ENCODE measurements at regions not wholly inside any gene's neighbourhood (a gene's known extent, or its start where the extent isn't known, plus 50 kb on each side); places are given as distances from the start of the nearest gene placed in this dataset.
"Not testable (repeated sequence)": the region's sequence is repeated elsewhere in the genome, so short reads cannot be mapped to it uniquely, and the experiment has no call there.

DNA sequence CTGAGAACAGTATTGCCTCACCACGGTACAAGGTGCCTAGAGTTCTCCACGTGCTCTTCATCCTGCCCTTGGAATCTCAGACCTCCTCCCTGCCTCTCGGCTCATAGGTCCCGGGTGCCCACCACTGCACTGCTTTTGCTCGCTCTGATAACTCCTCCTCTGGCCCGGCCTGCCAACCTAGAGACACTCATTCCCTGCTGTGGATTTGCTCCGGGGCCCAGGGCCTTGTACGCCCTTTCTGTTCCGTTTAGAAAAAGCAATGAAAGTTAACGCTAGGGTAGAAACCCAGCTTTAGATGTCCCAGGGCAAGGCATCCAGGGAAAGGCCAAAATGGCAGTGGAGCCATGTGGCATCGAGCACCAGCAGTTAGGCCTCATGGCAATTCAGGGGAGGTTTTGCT lies 253.9 kb downstream of the VAPA start:
- DNase-seq (ENCODE audit: low read depth, low spot score): no peak
- no peak overlapping the region for H3K27ac ChIP-seq (ENCODE audit: low read length)
- H3K9me3 ChIP-seq (ENCODE audit: control insufficient read depth, insufficient read depth, low read length): no peaks in the 10 kb centered on the region
- no CpG with 5 or more reads among the region's 11 CpGs for WGBS (ENCODE audit: insufficient coverage, insufficient read length)
- H3K27me3 ChIP-seq (ENCODE audit: control insufficient read depth, insufficient read depth, low read length): no peaks in the 10 kb centered on the region
- H3K4me1 ChIP-seq (ENCODE audit: control insufficient read depth, insufficient read depth, low read length): no peaks in the 10 kb centered on the region
- no peak overlapping the region for H3K4me3 ChIP-seq (ENCODE audit: low read length)
- no peaks in the 10 kb centered on the region for H3K36me3 ChIP-seq (ENCODE audit: control insufficient read depth, insufficient read depth, low read length)

DNA sequence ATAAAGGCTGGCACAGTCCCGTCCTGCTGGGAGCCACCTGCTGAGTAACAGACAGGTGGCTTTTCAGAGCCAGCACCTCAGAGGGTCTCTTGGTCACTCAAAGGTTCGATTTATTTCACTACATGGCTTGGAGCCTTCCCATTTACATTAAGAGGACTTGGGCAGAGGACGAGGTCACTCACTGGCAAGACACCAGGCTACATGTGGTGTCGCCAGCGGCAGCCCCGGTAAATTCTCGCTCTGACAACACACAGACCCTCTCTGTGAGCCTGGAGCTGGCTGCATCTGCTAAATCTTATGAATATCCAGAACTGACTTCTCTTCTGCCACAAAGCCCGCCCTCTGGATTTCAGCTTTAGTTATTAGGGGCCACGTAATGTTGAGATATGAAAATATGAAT lies 254.7 kb downstream of the VAPA start:
- no CpG with 5 or more reads among the region's 9 CpGs for WGBS (ENCODE audit: insufficient coverage, insufficient read length)
- Histone ChIP-seq H3K4me3 (ENCODE audit: low read length) (no peak overlapping the region), H3K27ac (ENCODE audit: low read length) (no peak overlapping the region), H3K27me3 (ENCODE audit: control insufficient read depth, insufficient read depth, low read length) (no peaks in the 10 kb centered on the region), H3K9me3 (ENCODE audit: control insufficient read depth, insufficient read depth, low read length) (no peaks in the 10 kb centered on the region), H3K36me3 (ENCODE audit: control insufficient read depth, insufficient read depth, low read length) (no peaks in the 10 kb centered on the region), H3K4me1 (ENCODE audit: control insufficient read depth, insufficient read depth, low read length) (no peaks in the 10 kb centered on the region)
- DNase-seq (ENCODE audit: low read depth, low spot score): no peak

DNA sequence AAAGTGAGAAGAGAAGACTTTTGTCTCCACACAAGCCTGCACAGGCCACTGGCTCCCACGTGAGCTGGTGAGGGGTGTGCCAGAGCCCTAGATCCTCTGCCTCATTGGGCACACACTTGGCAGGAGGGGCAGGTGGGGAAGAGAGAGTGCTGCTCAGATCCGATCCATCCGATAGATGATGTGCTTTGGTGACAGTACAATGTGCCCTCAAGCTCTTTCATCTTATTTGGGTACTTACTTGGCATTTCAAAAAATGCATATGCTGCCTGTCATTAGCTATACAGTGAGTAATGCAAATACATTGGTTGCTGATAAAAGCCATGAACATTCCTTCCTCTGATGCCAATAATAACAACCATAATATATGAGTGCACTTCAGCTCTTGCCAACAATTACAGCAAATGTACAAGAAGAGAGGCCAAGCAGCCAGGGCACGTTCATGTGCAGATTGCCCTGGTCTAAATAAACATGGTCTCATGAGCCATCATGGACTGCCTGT lies 255.3 kb downstream of the VAPA start:
- no peaks in the 10 kb centered on the region for H3K9me3 ChIP-seq (ENCODE audit: control insufficient read depth, insufficient read depth, low read length)
- H3K36me3 ChIP-seq (ENCODE audit: control insufficient read depth, insufficient read depth, low read length): no peaks in the 10 kb centered on the region
- no peaks in the 10 kb centered on the region for H3K27me3 ChIP-seq (ENCODE audit: control insufficient read depth, insufficient read depth, low read length)
- DNase-seq (ENCODE audit: low read depth, low spot score): no peak
- H3K4me1 ChIP-seq (ENCODE audit: control insufficient read depth, insufficient read depth, low read length): no peaks in the 10 kb centered on the region
- H3K27ac ChIP-seq (ENCODE audit: low read length): no peak overlapping the region
- no CpG with 5 or more reads among the region's 4 CpGs for WGBS (ENCODE audit: insufficient coverage, insufficient read length)
- H3K4me3 ChIP-seq (ENCODE audit: low read length): no peak overlapping the region

DNA sequence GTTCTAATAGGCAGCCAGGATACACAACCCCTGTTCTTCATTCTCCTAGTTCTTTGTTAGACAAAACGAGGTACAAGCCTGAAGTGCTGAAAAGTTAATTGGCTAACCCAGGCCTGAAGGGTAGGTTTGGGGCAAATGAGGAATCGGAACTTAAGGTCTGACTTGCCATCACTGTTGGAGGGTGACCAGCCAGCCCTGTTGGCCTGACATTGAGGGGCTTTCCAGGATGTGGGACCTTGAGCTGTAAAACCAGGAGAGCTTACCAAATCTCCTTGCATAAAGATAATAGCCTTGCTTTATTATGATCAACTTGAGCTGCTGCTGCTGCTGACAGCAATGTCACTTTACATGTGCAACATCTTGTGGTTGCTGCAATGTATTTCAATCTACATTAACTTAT lies 256.0 kb downstream of the VAPA start:
- Histone ChIP-seq H3K27ac (ENCODE audit: low read length) (no peak overlapping the region), H3K27me3 (ENCODE audit: control insufficient read depth, insufficient read depth, low read length) (no peaks in the 10 kb centered on the region), H3K4me1 (ENCODE audit: control insufficient read depth, insufficient read depth, low read length) (no peaks in the 10 kb centered on the region), H3K36me3 (ENCODE audit: control insufficient read depth, insufficient read depth, low read length) (no peaks in the 10 kb centered on the region), H3K4me3 (ENCODE audit: low read length) (no peak overlapping the region), H3K9me3 (ENCODE audit: control insufficient read depth, insufficient read depth, low read length) (no peaks in the 10 kb centered on the region)
- no CpG with 5 or more reads among the region's 2 CpGs for WGBS (ENCODE audit: insufficient coverage, insufficient read length)
- DNase-seq (ENCODE audit: low read depth, low spot score): no peak

DNA sequence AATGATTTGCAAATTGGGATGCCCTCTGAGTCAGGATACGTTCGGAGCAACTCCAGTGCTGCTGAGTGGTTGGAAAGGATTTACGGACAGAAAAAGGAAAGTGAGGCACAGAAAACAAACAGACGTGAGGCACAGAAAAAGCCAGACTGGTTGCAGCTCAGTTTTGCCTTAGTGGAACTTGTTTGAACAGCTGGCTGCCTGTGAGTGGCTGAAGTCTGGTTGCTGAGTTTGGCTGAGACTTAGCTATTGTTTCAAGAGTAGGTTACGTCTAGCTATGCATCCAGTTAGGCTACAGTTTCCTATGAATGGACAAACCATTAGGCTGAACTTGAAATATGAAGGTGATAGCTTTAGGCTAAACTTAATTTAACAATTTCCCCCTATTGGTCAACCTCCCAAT lies 256.6 kb downstream of the VAPA start:
- H3K27ac ChIP-seq (ENCODE audit: low read length): no peak overlapping the region
- H3K4me3 ChIP-seq (ENCODE audit: low read length): no peak overlapping the region
- H3K9me3 ChIP-seq (ENCODE audit: control insufficient read depth, insufficient read depth, low read length): no peaks in the 10 kb centered on the region
- DNase-seq (ENCODE audit: low read depth, low spot score): no peak
- WGBS (ENCODE audit: insufficient coverage, insufficient read length): no CpG with 5 or more reads among the region's 5 CpGs
- H3K4me1 ChIP-seq (ENCODE audit: control insufficient read depth, insufficient read depth, low read length): no peaks in the 10 kb centered on the region
- H3K36me3 ChIP-seq (ENCODE audit: control insufficient read depth, insufficient read depth, low read length): no peaks in the 10 kb centered on the region
- no peaks in the 10 kb centered on the region for H3K27me3 ChIP-seq (ENCODE audit: control insufficient read depth, insufficient read depth, low read length)

DNA sequence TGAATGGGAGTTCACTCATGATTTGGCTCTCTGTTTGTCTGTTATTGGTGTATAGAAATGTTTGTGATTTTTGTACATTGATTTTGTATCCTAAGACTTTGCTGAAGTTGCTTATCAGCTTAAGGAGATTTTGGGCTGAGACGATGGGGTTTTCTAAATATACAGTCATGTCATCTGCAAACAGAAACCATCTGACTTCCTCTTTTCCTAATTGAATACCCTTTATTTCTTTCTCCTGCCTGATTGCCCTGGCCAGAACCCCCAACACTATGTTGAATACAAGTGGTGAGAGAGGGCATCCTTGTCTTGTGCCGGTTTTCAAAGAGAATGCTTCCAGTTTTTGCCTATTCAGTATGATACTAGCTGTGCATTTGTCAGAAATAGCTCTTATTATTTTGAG lies 261.5 kb downstream of the VAPA start:
- not testable (repeated sequence) for H3K4me1 ChIP-seq (ENCODE audit: control insufficient read depth, insufficient read depth, low read length); DNase-seq (ENCODE audit: low read depth, low spot score); H3K9me3 ChIP-seq (ENCODE audit: control insufficient read depth, insufficient read depth, low read length); H3K27ac ChIP-seq (ENCODE audit: low read length); H3K4me3 ChIP-seq (ENCODE audit: low read length); H3K36me3 ChIP-seq (ENCODE audit: control insufficient read depth, insufficient read depth, low read length); H3K27me3 ChIP-seq (ENCODE audit: control insufficient read depth, insufficient read depth, low read length)
- no CpG with 5 or more reads among the region's 2 CpGs for WGBS (ENCODE audit: insufficient coverage, insufficient read length)

DNA sequence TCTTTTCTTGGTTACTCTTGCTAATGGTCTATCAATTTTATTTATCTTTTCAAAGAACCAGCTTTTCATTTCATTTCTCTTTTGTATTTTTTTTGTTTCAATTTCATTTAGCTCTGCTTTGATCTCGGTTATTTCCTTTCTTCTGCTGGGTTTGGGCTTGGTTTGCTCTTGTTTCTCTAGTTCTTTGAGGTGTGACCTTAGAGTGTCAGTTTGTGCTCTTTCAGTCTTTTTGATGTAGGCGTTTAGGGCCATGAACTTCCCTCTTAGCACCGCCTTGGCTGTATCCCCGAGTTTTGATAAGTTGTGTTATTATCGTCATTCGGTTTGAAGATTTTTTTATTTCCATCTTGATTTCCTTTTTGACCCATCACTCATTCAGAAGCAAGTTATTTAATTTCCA lies 265.5 kb downstream of the VAPA start:
- DNase-seq (ENCODE audit: low read depth, low spot score); H3K27ac ChIP-seq (ENCODE audit: low read length): not testable (repeated sequence)
- WGBS (ENCODE audit: insufficient coverage, insufficient read length): no CpG with 5 or more reads among the region's 6 CpGs

DNA sequence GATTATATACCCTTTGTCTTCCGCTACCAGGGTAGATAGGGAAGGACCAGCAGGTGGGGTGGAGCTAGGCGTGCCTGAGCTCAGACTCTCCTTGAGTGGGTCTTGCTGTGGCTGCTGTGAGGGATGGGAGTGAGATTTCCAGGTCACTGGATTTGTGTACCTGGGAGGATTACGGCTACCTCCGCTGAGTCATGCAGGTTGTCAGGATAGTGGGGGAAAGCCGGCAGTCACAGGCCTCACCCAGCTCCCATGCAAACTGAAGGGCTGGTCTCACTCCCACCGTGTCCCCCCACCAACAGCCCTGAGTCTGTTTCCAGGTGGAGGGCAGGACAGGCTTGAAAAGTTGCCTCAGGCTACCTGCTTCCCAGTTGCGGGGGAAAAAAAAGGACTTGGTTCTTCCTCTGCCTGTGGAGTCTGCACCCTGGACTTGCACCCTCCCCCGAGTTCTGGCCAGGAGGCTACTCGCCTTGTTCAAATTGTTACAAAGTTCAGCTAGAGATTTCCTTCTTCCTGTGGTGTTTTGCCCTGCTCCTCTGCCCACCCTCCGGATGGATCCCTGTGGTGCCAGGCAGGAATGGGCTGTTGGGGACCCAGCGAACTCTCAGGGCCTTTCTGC lies 268.3 kb downstream of the VAPA start:
- no peak for DNase-seq (ENCODE audit: low read depth, low spot score)
- Histone ChIP-seq H3K4me3 (ENCODE audit: low read length) (no peak overlapping the region), H3K27me3 (ENCODE audit: control insufficient read depth, insufficient read depth, low read length) (no peaks in the 10 kb centered on the region), H3K9me3 (ENCODE audit: control insufficient read depth, insufficient read depth, low read length) (no peaks in the 10 kb centered on the region), H3K27ac (ENCODE audit: low read length) (no peak overlapping the region), H3K36me3 (ENCODE audit: control insufficient read depth, insufficient read depth, low read length) (no peaks in the 10 kb centered on the region), H3K4me1 (ENCODE audit: control insufficient read depth, insufficient read depth, low read length) (0 out of 2 replicates have a peak, but pooled peaks cover 1% of the 10 kb centered on the region)
- no CpG with 5 or more reads among the region's 11 CpGs for WGBS (ENCODE audit: insufficient coverage, insufficient read length)

More for the DNA sequence above, 265.5 kb downstream of the VAPA start:
- H3K27me3 ChIP-seq (ENCODE audit: control insufficient read depth, insufficient read depth, low read length); H3K9me3 ChIP-seq (ENCODE audit: control insufficient read depth, insufficient read depth, low read length); H3K4me3 ChIP-seq (ENCODE audit: low read length); H3K36me3 ChIP-seq (ENCODE audit: control insufficient read depth, insufficient read depth, low read length); H3K4me1 ChIP-seq (ENCODE audit: control insufficient read depth, insufficient read depth, low read length): not testable (repeated sequence)

DNA sequence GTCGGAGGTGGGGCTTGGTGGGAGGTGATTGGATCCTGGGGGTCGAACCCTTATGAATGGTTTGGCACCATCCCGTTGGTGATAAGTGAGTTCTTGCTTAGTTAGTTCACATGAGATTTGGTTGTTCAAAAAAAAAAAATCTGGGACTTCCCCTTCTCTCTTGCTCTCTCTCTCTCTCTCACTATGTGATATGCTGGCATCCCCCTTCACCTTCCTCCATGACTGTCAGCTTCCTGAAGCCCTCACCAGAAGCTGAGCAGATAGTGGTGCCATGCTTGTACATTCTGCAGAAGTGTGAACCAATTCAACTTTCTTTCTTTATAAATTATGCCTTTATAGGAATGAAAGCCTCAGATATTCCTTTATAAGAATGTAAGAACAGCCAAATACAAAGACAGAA lies 269.7 kb upstream of the APCDD1 start:
- 0 out of 2 replicates have a peak, but pooled peaks cover 1% of the 10 kb centered on the region for H3K4me1 ChIP-seq (ENCODE audit: control insufficient read depth, insufficient read depth, low read length)
- no peaks in the 10 kb centered on the region for H3K36me3 ChIP-seq (ENCODE audit: control insufficient read depth, insufficient read depth, low read length)
- no peaks in the 10 kb centered on the region for H3K9me3 ChIP-seq (ENCODE audit: control insufficient read depth, insufficient read depth, low read length)
- no peaks in the 10 kb centered on the region for H3K27me3 ChIP-seq (ENCODE audit: control insufficient read depth, insufficient read depth, low read length)
- whole genome bisulfite sequencing (ENCODE audit: insufficient coverage, insufficient read length): no CpG with 5 or more reads among the region's 3 CpGs
- no peak overlapping the region for H3K27ac ChIP-seq (ENCODE audit: low read length)
- no peak for DNase-seq (ENCODE audit: low read depth, low spot score)
- no peak overlapping the region for H3K4me3 ChIP-seq (ENCODE audit: low read length)

DNA sequence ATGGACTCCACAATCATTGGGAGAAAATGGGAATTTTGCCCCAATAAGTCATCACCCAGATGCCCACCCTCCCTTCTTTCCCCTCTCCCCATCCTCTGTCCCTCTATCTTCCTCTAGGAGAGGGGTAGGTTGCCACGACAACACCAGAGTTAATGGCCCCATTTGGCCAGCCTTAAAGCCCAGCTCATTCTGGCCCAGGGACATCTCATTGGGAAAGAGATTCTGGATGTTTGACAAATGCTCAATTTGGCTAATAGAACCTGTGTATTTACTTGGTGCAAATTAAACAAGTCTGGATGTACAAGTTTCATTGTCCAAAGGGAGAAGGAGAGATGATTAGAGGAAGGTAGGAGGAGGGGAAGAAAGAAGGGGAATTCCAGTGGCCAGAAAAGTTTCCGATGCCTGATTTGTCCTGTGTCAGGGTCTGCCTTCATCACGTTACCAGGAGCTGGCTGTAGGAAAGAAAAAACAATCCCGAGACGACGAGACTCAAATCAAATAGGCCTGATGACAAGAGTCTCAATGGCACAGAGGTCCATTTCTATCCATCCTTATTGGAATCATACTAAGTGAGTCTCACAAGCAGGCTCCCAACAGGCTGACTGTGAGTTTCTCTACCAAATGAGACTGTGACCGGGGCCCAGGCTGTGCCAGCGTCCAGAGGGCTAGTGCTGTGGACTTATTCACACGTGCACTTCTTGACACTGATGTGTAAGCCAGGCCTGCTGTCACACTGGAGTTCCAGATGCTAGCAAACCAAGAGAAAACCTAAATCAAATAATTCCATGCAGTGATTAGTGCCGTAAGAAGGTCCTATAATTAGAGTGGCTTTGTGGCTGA lies 265.2 kb upstream of the APCDD1 start:
- Histone ChIP-seq H3K4me3 (ENCODE audit: low read length) (no peak overlapping the region), H3K27me3 (ENCODE audit: control insufficient read depth, insufficient read depth, low read length) (no peaks in the 10 kb centered on the region), H3K36me3 (ENCODE audit: control insufficient read depth, insufficient read depth, low read length) (no peaks in the 10 kb centered on the region), H3K4me1 (ENCODE audit: control insufficient read depth, insufficient read depth, low read length) (no peaks in the 10 kb centered on the region), H3K27ac (ENCODE audit: low read length) (no peak overlapping the region), H3K9me3 (ENCODE audit: control insufficient read depth, insufficient read depth, low read length) (no peaks in the 10 kb centered on the region)
- no CpG with 5 or more reads among the region's 10 CpGs for WGBS (ENCODE audit: insufficient coverage, insufficient read length)
- DNase-seq (ENCODE audit: low read depth, low spot score): no peak
